GM21360 (cell line): ENCODE measurements at regions not wholly inside any gene's neighbourhood (a gene's known extent, or its start where the extent isn't known, plus 50 kb on each side); places are given as distances from the start of the nearest gene placed in this dataset.

Experiments used
- ATAC-seq: cut with Tn5 transposase; IDR thresholded peaks from one replicate; pipeline ENCODE4 v1.9.1; 2021; ENCODE audit warnings: mild to moderate bottlenecking, moderate library complexity; ENCODE audit not compliant: unreplicated experiment

- no peak for ATAC-seq
These were observed 85.6 kb downstream of the FOXL1 start for GRCh38 chr16:86663685-86664521.

- no peak for ATAC-seq
These were observed 86.4 kb downstream of the FOXL1 start for GRCh38 chr16:86664522-86665318.

GRCh38 chr16:86665319-86665675 lies 86.9 kb downstream of the FOXL1 start:
- ATAC-seq: no peak

- ATAC-seq: no peak
These were observed 87.6 kb downstream of the FOXL1 start for GRCh38 chr16:86665929-86666328.

- ATAC-seq: no peak
These were observed 88.7 kb downstream of the FOXL1 start for GRCh38 chr16:86667035-86667434.

- no peak for ATAC-seq
These were observed 90.0 kb downstream of the FOXL1 start for GRCh38 chr16:86668136-86668910.

GRCh38 chr16:86669285-86669805 lies 91.0 kb downstream of the FOXL1 start:
- no peak for ATAC-seq

GRCh38 chr16:86669937-86670749 lies 91.8 kb downstream of the FOXL1 start:
- ATAC-seq: no peak

- no peak for ATAC-seq
These were observed 92.4 kb downstream of the FOXL1 start for GRCh38 chr16:86670750-86671234.

- no peak for ATAC-seq
These were observed 93.3 kb downstream of the FOXL1 start for GRCh38 chr16:86671486-86672178.

- ATAC-seq: no peak
These were observed 94.0 kb downstream of the FOXL1 start for GRCh38 chr16:86672179-86672863.

- ATAC-seq: no peak
These were observed 95.0 kb downstream of the FOXL1 start for GRCh38 chr16:86673090-86673955.

GRCh38 chr16:86673956-86674453 lies 95.7 kb downstream of the FOXL1 start:
- no peak for ATAC-seq

GRCh38 chr16:86676254-86676670 lies 97.9 kb downstream of the FOXL1 start:
- no peak for ATAC-seq

GRCh38 chr16:86679490-86679889 lies 101.1 kb downstream of the FOXL1 start:
- no peak for ATAC-seq

GRCh38 chr16:86680162-86680561 lies 101.8 kb downstream of the FOXL1 start:
- no peak for ATAC-seq

GRCh38 chr16:86680661-86681030 lies 102.3 kb downstream of the FOXL1 start:
- no peak for ATAC-seq
